ENCODE measurements at regions not wholly inside any gene's neighbourhood (a gene's known extent, or its start where the extent isn't known, plus 50 kb on each side); places are given as distances from the start of the nearest gene placed in this dataset.

GRCh38 chr9:12212860-12213259 is 480.3 kb upstream of the TYRP1 start:
- no peak for TF ChIP-seq POLR2A (IDR thresholded peaks at IDR 0.05)
- TF ChIP-seq CTCF (IDR thresholded peaks at IDR 0.05), result no peak

All from transverse colon (tissue), 3 donors.